ENCODE measurements at regions not wholly inside any gene's neighbourhood (a gene's known extent, or its start where the extent isn't known, plus 50 kb on each side); places are given as distances from the start of the nearest gene placed in this dataset.
A peak's percentile ranks its signal among the peaks of the same experiment; 100 is the strongest.

DNA sequence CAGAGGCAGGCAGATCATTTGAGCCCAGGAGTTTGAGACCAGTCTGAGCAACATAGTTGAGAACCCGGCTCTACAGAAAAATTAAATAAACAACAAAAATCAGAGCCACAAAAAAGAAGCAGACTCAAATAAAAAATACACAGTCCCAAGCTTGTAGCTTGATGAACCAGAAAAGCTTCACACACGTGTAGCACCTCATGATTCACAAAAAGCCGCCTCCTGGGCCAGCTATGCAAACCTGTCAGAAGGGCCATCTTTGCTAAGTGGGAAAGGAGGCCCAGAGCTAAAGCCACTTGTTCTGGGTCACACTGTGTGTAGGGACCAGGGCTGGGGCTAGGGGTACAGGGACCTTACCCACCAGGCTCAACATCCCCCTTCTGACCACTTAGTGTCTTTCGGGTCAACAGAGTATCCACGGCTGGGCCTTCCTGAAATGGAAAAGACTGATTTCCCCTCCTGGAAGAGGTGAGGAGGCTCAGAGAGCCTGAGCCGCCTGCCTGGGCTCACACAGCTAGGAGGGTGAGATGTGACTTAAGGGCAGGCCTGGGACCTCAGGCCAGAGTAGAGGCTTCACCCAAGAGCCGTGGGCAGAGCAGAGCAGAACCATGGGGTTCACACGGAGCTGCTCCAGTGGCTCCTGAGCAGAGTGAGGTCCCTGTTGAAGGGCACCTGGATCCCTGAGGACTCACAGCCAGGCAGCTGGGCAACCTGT, 269.6 kb downstream of the PARN start:
- DNase-seq (ENCODE audit: low read depth) = no peak

DNA sequence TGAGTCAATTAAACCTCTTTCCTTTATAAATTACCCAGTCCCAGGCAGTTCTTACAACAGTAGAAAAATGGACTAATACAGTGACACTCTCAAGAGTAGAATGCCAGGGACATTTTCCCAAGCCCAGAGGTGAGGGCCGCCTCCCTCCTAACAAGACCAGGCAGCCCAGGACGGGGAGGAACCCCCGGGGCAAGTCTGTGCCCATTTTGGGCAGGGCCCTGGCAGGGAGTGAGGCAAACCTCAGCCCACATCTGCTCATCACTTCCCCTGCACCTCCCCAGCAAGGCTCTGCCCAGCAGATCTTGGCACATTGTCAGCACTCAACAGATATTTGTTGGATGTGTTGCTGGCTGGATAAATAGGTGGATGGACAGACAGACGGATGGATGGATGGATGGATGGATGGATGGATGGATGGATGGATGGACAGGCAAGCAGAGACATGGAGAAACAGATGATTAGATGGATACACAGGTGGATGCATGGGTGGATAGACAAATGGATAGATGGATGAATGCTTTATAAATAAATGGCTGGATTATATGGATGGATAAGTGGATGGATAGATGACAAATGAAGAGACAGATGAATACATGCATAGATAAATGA, 271.3 kb downstream of the PARN start:
- DNase-seq (ENCODE audit: low read depth) = no peak

DNA sequence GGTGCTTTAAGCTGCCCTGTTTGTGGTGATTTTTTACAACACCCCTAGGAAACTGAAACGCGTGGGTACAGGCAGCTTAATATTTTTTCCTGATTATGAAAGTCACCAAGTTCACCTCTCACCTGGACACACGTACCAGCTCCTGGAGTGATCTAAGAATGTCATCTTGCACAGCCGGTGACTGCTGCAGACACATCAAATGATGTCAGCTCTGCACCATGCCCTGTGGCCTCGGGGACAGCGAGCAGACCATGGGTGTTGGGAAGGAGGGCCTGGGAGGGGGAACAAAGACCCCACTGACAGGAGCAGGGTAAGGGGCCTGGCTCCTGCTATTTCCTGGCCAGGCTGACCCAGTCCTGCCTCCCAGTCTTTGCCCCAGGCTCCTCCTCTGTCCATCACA, 272.7 kb downstream of the PARN start:
- no peak for DNase-seq (ENCODE audit: low read depth)

DNA sequence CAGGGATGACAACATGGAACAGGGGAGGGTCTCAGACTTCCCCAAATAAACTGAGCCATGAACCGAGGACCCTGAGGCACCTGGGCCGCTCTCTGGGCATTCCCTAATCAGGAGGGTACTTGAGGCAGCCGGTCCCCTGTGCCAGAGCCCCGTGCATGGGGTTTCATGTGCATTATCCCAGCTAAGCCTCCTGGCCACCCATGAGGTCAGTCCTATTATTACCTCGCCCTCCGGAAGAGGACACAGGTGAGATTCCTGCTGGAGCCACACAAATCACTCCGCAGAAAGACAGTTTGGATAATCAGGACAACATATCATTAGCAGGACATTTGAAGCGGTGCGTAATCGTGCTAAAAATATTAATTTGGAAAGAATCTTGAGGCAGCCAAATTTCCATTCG, 274.0 kb downstream of the PARN start:
- no peak for DNase-seq (ENCODE audit: low read depth)

DNA sequence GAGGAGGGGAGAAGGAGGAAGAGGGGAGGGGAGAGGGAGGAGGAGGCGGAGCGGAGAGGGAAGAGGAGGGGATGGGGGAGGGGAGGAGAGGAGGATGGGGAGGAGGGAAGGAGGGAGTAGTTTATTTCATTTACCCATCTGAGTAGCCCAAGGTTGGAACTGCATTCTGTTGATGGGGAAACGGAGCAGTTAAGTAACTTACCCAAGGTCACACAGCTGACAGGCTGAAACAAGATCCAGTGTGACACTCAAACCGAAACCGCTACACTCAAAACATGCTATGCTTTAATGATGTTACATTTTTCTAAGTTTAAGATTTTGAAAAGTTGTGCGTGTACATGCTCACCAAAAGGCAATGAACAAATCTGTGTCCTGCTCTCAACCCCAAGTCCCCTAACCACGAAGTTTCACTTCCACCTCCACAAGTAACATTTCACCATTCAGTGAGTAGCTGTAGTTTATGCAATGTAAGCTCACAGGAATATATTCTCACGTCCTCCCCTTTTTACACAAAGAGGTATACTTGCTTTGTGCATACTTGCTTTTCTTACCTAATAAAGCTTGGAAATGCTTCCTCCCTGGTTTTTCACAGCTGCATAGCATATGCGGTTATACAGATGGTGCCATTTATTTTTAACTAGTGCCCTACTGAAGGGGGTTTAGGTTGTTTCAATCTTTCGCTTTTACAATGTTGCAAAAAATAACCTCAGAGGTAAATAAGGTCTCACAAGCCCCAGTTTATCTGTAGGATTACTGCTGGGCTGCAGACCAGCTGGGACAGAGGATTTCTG, 275.3 kb downstream of the PARN start:
- DNase-seq (ENCODE audit: low read depth) = no peak

DNA sequence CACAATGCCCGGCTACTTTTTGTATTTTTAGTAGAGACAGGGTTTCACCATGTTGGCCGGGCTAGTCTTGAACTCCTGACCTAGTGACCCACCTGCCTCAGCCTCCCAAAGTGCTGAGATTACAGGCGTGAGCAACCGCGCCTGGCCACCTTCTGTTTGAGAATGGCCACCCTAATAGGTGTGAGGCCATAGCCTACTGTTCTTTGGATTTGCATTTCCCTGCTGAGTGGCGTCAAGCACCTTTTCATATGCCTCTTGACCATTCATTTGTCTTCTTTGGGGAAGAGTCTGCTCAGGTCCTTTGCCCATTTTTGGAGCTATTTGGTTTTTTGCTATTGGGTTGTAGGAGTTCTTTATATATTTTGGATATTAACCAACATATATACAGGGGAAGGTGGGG, 276.7 kb downstream of the PARN start:
- DNase-seq (ENCODE audit: low read depth) = no peak

DNA sequence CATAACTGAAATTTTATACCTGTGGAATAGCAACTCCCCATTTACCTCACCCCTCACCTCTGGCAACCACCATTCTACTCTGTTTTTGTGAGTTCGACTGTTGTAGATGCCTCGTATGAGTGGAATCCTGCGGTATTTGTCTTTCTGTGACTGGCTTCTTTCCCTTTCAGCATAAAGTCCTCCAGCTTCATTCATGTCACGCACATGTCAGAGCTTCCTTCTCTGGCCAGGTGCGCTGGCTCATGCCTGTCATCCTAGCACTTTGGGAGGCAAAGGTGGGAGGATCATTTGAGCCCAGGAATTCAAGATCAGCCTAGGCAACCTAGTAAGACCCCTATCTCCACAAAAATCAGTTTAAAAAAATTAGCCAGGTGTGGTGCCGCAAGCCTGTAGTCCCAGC, 278.4 kb downstream of the PARN start:
- no peak for DNase-seq (ENCODE audit: low read depth)

DNA sequence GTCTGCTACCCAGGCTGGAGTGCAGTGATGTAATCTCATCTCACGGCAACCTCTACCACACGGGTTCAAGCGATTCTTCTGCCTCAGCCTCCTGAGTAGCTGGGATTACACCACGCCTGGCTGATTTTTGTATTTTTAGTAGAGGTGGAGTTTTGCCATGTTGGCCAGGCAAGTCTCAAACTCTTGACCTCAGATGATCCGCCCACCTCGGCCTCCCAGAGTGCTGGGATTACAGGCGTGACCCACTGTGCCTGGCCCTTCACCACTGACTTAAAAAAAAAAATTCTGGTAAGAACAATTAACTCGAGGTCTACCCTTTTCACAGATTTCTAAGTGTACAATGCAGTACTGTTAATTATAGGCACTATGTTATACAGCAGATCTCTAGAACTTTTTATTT, 279.4 kb downstream of the PARN start:
- DNase-seq (ENCODE audit: low read depth) = no peak

DNA sequence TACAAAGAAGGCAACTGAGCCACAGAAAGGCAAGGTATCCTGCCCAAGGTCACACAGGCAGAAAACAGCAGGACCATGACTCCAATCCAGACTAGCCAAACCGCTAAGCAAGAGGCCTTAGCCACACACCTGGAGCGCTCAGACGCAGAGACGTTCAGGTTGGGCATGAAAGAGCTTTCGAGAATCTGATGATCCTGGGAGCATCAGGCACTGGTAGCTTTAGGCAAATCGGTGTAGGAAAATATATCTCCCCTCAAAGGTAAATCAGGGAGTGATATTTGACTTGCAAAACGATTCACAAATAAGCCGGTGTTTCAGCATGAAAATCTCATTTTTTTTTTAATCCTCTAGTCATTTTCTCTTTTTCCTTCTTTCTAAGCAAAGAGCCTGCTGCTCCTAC, 279.0 kb downstream of the MRTFB start:
- no peak for DNase-seq (ENCODE audit: low read depth)

DNA sequence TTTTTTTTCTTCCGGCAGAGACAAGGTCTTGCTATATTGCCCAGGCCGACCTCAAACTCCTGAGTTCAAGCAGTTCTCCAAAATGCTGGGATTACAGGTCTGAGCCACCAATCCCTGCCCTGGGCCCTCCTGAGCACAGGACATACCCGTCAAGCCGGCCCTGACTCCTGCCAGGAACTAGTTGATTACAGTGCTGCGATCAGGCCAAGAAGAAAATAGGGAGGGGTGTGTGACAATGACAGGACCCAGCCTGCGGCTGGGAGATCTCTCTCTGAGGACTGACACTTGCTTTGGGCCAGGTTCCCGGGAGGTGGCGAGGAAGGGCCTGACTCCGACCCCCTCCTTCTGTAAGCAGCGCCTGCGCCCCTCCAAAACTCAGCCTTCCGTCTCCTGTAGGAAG, 276.6 kb downstream of the MRTFB start:
- DNase-seq (ENCODE audit: low read depth) = no peak

DNA sequence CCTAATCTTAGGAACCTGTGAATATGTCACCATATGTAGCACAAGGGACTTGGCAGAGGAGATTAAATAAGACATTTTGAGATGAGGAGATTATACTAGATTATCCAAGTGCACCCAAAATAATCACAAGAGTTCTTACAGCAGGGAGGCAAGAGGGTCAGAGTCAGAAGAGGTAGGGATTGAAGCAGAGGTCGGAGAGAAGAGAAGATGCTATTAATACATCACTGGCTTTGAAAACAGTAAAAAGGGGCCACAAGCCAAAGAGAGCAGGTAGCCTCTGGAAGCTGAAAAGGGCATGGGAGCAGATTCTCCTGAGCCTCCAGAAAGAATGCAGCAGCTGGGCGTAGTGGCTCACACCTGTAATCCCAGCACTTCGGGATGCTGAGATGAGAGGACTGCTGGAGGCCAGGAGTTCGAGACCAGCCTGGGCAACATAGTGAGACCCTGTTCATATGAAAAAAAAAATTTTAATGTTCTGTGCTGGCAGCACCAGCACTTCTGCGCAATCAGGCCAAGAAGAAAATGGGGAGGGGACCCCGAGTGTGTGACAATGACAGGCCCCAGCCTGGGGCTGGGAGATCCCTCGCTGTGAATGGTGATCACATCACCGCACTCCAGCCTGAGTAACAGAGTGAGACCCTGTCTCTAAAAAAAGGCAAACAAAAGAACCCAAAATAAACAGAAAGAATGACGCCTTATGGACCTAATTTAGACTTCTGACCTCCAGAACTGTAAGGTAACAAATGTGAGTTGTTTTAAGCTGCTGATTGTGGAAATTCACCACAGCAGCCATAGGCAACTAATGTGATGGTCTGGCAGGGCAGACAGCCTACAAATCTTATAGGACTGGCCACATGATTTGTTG, 275.4 kb downstream of the MRTFB start:
- DNase-seq (ENCODE audit: low read depth) = no peak

DNA sequence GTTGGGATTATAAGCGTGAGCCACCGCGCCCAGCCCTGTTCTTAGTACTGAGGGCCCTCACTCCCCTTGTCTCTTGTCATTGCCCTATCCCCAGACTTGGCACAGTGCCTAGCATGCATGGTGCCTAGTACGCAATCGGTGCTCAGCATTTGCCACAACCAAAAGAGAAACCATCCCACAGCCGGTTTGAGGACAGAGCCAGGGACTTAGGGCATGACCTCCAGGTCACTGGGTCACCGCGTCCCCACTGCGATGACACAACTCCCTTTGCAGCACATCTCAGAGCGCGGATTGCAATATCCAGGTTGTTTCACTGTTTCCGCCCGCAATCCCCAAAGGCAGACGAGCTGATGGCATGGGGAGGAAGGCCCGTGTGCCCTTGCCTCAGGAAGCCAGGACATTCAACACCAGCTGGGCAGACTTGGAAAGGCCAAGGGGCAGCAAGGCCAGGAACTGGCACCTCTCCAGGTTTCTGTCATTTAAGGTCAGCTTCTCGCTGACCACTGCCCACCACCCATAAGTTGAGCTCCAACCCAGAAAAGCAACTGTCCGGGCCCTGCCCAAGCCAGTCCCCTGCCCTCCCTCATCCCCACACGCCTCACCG, 274.5 kb downstream of the MRTFB start:
- DNase-seq (ENCODE audit: low read depth) = no peak

DNA sequence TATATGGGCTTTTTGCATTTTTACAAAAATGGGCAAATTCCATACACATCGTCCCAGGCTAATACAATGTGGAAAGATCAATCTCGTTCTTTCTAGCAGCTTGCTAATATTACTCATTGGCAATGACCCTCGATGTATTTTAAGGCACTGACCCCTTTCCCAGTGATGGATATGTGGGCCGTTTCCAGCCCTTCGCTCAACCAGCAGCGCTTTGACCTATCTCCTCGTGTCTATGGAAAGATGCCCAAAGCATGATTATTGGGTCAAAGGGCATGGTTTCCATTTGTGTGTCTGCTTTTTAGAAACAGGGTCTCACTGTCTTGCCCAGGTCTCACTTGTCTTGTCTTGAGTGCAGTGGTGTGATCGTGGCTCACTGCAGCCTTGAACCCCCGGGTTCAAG, 273.8 kb downstream of the MRTFB start:
- DNase-seq (ENCODE audit: low read depth) = no peak

DNA sequence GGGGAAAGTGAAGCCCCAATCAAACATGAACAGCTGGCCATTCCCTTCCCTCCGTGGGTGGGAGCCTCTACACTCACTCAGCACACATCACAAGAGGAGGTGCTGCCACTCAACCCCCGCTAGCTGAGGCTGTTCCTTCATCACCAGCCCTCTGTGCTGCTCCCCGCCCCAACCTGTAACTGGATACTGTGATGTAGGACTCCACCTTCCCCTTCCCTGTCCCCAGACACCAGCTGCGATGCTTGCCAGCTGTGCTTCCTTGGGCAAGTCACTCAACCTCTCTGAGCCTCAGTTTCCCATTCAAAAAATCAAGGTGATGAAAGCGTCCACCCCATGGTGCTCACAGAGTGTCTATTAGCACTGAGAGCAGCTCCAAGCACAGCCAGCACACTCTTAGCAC, 273.2 kb downstream of the MRTFB start:
- no peak for DNase-seq (ENCODE audit: low read depth)

DNA sequence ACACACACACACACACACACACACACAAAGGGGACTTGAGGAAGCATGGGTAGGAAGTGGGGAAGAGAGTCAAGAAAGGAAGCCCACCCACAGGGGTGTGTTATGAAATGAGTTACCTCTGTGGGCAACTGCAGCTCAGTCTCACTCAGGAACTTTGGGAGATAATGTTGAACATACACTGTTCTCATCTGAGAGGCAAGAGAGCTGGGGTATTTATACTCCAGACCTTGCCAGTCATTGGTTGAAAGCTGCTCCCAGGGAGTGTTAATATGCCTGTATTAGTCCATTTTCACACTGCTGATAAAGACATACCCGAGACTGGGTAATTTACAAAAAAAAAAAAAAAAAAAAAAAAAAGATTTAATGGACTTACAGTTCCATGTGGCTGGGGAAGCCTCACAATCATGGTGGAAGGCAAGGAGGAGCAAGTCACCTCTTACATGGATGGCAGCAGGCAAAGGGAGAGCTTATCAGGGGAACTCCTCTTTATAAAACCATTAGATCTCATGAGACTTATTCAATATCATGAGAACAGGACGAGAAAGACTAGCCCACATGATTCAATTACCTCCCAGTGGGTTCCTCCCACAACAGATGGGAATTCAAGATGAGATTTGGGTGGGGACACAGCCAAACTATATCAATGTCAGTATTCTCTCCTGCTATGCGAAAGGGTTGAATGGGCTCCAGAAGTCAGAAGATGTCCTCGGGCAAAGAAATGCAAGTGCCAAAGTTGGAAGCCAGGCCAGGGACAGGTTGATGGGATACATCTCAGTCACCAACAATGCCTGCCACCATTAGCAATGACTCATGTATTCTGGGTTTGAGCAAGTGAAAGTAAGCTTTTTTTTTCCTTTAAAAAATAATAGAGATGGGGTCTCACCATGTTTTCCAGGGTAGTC, 270.5 kb downstream of the MRTFB start:
- no peak for DNase-seq (ENCODE audit: low read depth)

DNA sequence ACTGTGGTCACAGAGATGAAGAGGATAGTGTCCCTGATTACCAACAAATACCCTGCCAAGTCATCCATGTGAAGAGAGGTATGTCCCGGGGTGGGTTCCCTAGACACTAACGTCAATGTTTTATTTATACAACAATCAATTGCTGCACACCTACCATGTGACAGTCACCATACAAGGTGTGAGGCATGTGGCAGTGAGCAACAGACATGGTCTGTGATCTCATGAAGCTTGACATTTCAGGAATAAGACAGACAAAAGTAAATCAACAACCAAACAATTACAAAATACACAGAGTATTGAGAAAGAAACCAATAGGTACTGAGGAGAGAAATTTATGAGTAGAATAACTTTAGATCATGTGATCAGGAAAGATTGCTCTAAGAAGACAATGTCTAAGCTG, 268.6 kb downstream of the MRTFB start:
- DNase-seq (ENCODE audit: low read depth) = peak; percentile 50

DNA sequence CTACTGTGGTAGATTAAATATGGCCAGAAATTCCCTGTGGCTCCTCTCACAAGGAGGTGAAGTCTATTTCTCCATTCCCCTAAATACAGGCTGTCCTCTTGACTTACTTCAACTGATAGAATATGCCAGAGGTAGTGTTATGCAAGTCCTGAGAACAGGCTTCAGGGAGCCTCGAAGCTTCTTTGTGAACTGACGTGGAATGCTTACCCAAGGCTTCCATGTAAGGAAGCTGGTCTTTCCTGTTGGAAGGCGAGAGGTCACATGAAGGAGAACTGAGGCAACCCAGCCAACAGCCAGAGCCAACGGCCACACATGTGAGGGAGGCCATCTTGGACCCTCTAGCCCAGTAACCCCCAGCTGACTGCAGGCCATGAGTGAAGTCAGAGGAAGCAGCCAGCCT, 267.9 kb downstream of the MRTFB start:
- no peak for DNase-seq (ENCODE audit: low read depth)

DNA sequence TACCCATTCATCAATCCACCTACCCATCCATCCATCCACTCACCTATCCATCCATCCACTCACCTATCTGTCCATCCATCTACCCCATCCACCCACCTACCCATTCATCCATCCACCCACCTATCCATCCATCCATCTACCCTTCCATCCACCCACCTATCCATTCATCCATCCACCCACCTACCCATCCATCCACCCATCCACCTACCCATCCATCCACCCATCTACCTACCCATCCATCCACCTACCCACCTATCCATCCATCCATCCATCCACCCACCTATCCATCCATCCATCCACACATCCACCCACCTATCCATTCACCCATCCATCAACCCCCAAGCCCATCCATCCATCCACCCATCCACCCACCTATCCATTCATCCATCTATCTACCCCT, 267.1 kb downstream of the MRTFB start:
- DNase-seq (ENCODE audit: low read depth) = no peak

DNA sequence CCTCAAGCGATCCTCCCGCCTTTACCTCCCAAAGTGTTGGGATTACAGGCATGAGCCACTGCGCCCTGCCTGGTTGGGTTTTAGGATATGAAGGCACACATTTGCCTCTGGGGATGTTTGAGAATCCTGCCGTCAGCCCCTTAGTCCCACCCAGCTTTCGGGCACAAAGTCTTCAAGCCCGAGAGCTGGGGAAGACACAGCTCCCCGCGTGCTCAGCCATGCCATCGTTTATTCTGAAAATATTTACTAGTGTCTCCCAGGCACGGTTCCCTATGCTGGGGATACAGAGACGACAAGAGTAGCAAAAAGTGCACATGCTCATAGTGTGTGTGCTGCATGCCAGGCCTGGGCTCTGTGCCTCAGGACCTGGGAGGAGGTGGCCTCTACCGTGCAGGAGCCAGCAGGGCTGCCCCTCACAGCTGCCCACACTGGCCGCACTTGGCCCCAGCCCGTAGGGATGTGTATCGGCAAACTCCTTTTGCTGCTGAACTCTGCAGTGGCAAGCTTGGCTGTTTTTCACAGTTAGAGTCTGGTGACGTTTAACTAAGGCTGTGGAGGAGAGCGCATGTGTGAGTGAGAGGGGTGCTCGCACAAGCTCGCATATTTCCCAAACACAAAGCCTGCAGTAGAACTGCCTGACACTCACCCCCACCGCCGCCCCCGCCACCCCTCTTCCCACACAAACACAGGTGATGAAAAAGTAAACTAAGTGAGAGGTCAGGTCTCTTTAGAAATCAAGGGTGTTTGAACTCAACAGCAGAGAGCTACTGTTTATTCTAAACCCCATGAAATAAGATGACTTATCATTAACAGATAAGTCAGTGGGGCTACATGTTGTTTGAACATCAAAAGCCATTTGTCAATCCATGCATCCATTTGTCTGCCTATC, 266.4 kb downstream of the MRTFB start:
- DNase-seq (ENCODE audit: low read depth) = peak; percentile 47

DNA sequence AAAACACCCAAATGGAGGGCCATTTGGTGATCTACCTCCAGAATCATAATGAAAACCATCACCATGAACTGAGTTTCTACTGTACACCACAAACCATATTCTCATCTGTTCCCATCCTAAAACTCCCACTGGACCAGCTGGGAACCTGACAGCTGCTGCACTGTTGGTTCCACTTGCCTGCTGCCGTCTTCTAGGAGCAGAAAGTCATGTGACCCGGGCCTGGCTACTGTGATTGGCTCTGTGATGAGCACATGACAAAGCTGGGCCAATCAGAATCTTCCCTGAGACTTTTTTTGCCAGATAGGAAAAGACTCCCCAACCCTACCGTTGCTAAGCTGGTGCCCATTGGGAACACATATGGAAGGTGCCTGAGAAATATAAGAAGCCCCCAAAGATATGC, 264.2 kb downstream of the MRTFB start:
- no peak for DNase-seq (ENCODE audit: low read depth)
